ENCODE measurements at regions not wholly inside any gene's neighbourhood (a gene's known extent, or its start where the extent isn't known, plus 50 kb on each side); places are given as distances from the start of the nearest gene placed in this dataset.
"Not testable (repeated sequence)": the region's sequence is repeated elsewhere in the genome, so short reads cannot be mapped to it uniquely, and the experiment has no call there.

GRCh38 chrX:115393271-115393670 is 103.8 kb downstream of the LUZP4 start:
- DNase-seq (ENCODE audit: insufficient read length, low spot score) (no peak), FAIRE-seq (no peak)
- TF ChIP-seq TAF1 (IDR thresholded peaks at IDR 0.05; ENCODE audit: low read depth, low read length) = no peak
- no peak for TF ChIP-seq POLR2AphosphoS5 (IDR thresholded peaks at IDR 0.05; ENCODE audit: low read depth, low read length)
- TF ChIP-seq POLR2A (IDR thresholded peaks at IDR 0.05; ENCODE audit: low read depth, low read length) = no peak
- TF ChIP-seq SPI1 (IDR thresholded peaks at IDR 0.05; ENCODE audit: low read depth, low read length) = no peak
- no peak for TF ChIP-seq POU2F2 (IDR thresholded peaks at IDR 0.05; ENCODE audit: low read depth, low read length)

- not testable (repeated sequence) for FAIRE-seq; DNase-seq (ENCODE audit: insufficient read length, low spot score)
Observed at GRCh38 chrX:115394806-115395205, 105.3 kb downstream of the LUZP4 start.

GRCh38 chrX:115399306-115399705 is 109.8 kb downstream of the LUZP4 start:
- no peak for TF ChIP-seq PAX5 (IDR thresholded peaks at IDR 0.05; ENCODE audit: insufficient read depth, low read length, severe bottlenecking)
- TF ChIP-seq POLR2AphosphoS5 (IDR thresholded peaks at IDR 0.05; ENCODE audit: low read depth, low read length) = no peak
- TF ChIP-seq POLR2A (IDR thresholded peaks at IDR 0.05; ENCODE audit: low read depth, low read length) = no peak
- TF ChIP-seq POU2F2 (IDR thresholded peaks at IDR 0.05; ENCODE audit: low read depth, low read length) = no peak
- TF ChIP-seq SPI1 (IDR thresholded peaks at IDR 0.05; ENCODE audit: low read depth, low read length) = no peak
- TF ChIP-seq TAF1 (IDR thresholded peaks at IDR 0.05; ENCODE audit: low read depth, low read length) = no peak
- DNase-seq (ENCODE audit: insufficient read length, low spot score) = no peak
- no peak for FAIRE-seq

GRCh38 chrX:115400960-115401359 is 111.4 kb downstream of the LUZP4 start:
- TF ChIP-seq POLR2AphosphoS5 (IDR thresholded peaks at IDR 0.05; ENCODE audit: low read depth, low read length) (no peak), SPI1 (IDR thresholded peaks at IDR 0.05; ENCODE audit: low read depth, low read length) (no peak), POLR2A (IDR thresholded peaks at IDR 0.05; ENCODE audit: low read depth, low read length) (no peak), POU2F2 (IDR thresholded peaks at IDR 0.05; ENCODE audit: low read depth, low read length) (no peak), TAF1 (IDR thresholded peaks at IDR 0.05; ENCODE audit: low read depth, low read length) (no peak), PAX5 (IDR thresholded peaks at IDR 0.05; ENCODE audit: insufficient read depth, low read length, severe bottlenecking) (no peak)
- no peak for FAIRE-seq
- no peak for DNase-seq (ENCODE audit: insufficient read length, low spot score)

- TF ChIP-seq POLR2A (IDR thresholded peaks at IDR 0.05; ENCODE audit: low read depth, low read length) (no peak), PAX5 (IDR thresholded peaks at IDR 0.05; ENCODE audit: insufficient read depth, low read length, severe bottlenecking) (no peak), POLR2AphosphoS5 (IDR thresholded peaks at IDR 0.05; ENCODE audit: low read depth, low read length) (no peak), POU2F2 (IDR thresholded peaks at IDR 0.05; ENCODE audit: low read depth, low read length) (no peak), SPI1 (IDR thresholded peaks at IDR 0.05; ENCODE audit: low read depth, low read length) (no peak), TAF1 (IDR thresholded peaks at IDR 0.05; ENCODE audit: low read depth, low read length) (no peak)
- FAIRE-seq = no peak
Observed at GRCh38 chrX:115402299-115402698, 112.8 kb downstream of the LUZP4 start.

GRCh38 chrX:115408771-115409400 is 119.4 kb downstream of the LUZP4 start:
- TF ChIP-seq PAX5 (IDR thresholded peaks at IDR 0.05; ENCODE audit: insufficient read depth, low read length, severe bottlenecking) (no peak), POLR2AphosphoS5 (IDR thresholded peaks at IDR 0.05; ENCODE audit: low read depth, low read length) (no peak)
- FAIRE-seq (no peak), DNase-seq (ENCODE audit: insufficient read length, low spot score) (no peak)

More at GRCh38 chrX:115402299-115402698, 112.8 kb downstream of the LUZP4 start:
- DNase-seq (ENCODE audit: insufficient read length, low spot score) = no peak

GRCh38 chrX:115409551-115409950 is 120.0 kb downstream of the LUZP4 start:
- no peak for TF ChIP-seq POLR2AphosphoS5 (IDR thresholded peaks at IDR 0.05; ENCODE audit: low read depth, low read length)
- TF ChIP-seq POLR2A (IDR thresholded peaks at IDR 0.05; ENCODE audit: low read depth, low read length) = no peak
- no peak for TF ChIP-seq TAF1 (IDR thresholded peaks at IDR 0.05; ENCODE audit: low read depth, low read length)
- TF ChIP-seq POU2F2 (IDR thresholded peaks at IDR 0.05; ENCODE audit: low read depth, low read length) = no peak
- no peak for TF ChIP-seq PAX5 (IDR thresholded peaks at IDR 0.05; ENCODE audit: insufficient read depth, low read length, severe bottlenecking)
- TF ChIP-seq SPI1 (IDR thresholded peaks at IDR 0.05; ENCODE audit: low read depth, low read length) = no peak
- FAIRE-seq = no peak
- no peak for DNase-seq (ENCODE audit: insufficient read length, low spot score)

GRCh38 chrX:115410731-115411428 is 121.4 kb downstream of the LUZP4 start:
- no peak for FAIRE-seq
- DNase-seq (ENCODE audit: insufficient read length, low spot score) = no peak
- TF ChIP-seq SPI1 (IDR thresholded peaks at IDR 0.05; ENCODE audit: low read depth, low read length) = no peak
- TF ChIP-seq TAF1 (IDR thresholded peaks at IDR 0.05; ENCODE audit: low read depth, low read length) = no peak
- no peak for TF ChIP-seq POLR2AphosphoS5 (IDR thresholded peaks at IDR 0.05; ENCODE audit: low read depth, low read length)
- no peak for TF ChIP-seq POU2F2 (IDR thresholded peaks at IDR 0.05; ENCODE audit: low read depth, low read length)
- no peak for TF ChIP-seq PAX5 (IDR thresholded peaks at IDR 0.05; ENCODE audit: insufficient read depth, low read length, severe bottlenecking)
- no peak for TF ChIP-seq POLR2A (IDR thresholded peaks at IDR 0.05; ENCODE audit: low read depth, low read length)

- DNase-seq (ENCODE audit: insufficient read length, low spot score) (no peak), FAIRE-seq (no peak)
- TF ChIP-seq POU2F2 (IDR thresholded peaks at IDR 0.05; ENCODE audit: low read depth, low read length) = no peak
- no peak for TF ChIP-seq POLR2AphosphoS5 (IDR thresholded peaks at IDR 0.05; ENCODE audit: low read depth, low read length)
- no peak for TF ChIP-seq POLR2A (IDR thresholded peaks at IDR 0.05; ENCODE audit: low read depth, low read length)
- TF ChIP-seq PAX5 (IDR thresholded peaks at IDR 0.05; ENCODE audit: insufficient read depth, low read length, severe bottlenecking) = no peak
- no peak for TF ChIP-seq TAF1 (IDR thresholded peaks at IDR 0.05; ENCODE audit: low read depth, low read length)
- no peak for TF ChIP-seq SPI1 (IDR thresholded peaks at IDR 0.05; ENCODE audit: low read depth, low read length)
Observed at GRCh38 chrX:115413246-115413878, 123.8 kb downstream of the LUZP4 start.

Data from GM12891 (cell line).